ENCODE measurements at regions not wholly inside any gene's neighbourhood (a gene's known extent, or its start where the extent isn't known, plus 50 kb on each side); places are given as distances from the start of the nearest gene placed in this dataset.
A peak's percentile ranks its signal among the peaks of the same experiment; 100 is the strongest.

- no peak for TF ChIP-seq YY1 (IDR thresholded peaks at IDR 0.05; ENCODE audit: insufficient read depth, insufficient read length)
- no peak for TF ChIP-seq SUZ12 (IDR thresholded peaks at IDR 0.05; ENCODE audit: extremely low read depth, insufficient read depth, insufficient read length)
- TF ChIP-seq ZNF274 (IDR thresholded peaks at IDR 0.05; ENCODE audit: low read depth, low read length), result no peak
- Histone ChIP-seq H3K4me1 (ENCODE audit: insufficient read depth, insufficient read length) (peaks cover 11% of the 10 kb centered on the region), H3K9me3 (ENCODE audit: insufficient read depth, low read length) (0 out of 2 replicates have a peak, but pooled peaks cover 3% of the 10 kb centered on the region), H3K36me3 (ENCODE audit: insufficient read depth, insufficient read length, low read length) (no peaks in the 10 kb centered on the region), H3K27me3 (ENCODE audit: insufficient read depth, insufficient read length) (no peaks in the 10 kb centered on the region), H3K9ac (ENCODE audit: insufficient read length, low read depth) (no peak overlapping the region), H3K4me3 (ENCODE audit: insufficient read length, low read depth) (no peak overlapping the region)
- no peak for DNase-seq (ENCODE audit: low read depth, low spot score)
These were observed 181.6 kb downstream of the PTPRU start for GRCh38 chr1:29417971-29418370.

GRCh38 chr1:29417147-29417858 is 181.0 kb downstream of the PTPRU start:
- 0 out of 2 replicates have a peak, but pooled peaks cover 3% of the 10 kb centered on the region for H3K9me3 ChIP-seq (ENCODE audit: insufficient read depth, low read length)
- H3K36me3 ChIP-seq (ENCODE audit: insufficient read depth, insufficient read length, low read length), result no peaks in the 10 kb centered on the region
- no peak overlapping the region for H3K4me3 ChIP-seq (ENCODE audit: insufficient read length, low read depth)
- TF ChIP-seq YY1 (IDR thresholded peaks at IDR 0.05; ENCODE audit: insufficient read depth, insufficient read length) (no peak), ZNF274 (IDR thresholded peaks at IDR 0.05; ENCODE audit: low read depth, low read length) (no peak), SUZ12 (IDR thresholded peaks at IDR 0.05; ENCODE audit: extremely low read depth, insufficient read depth, insufficient read length) (no peak)
- DNase-seq (ENCODE audit: low read depth, low spot score), result no peak
- H3K4me1 ChIP-seq (ENCODE audit: insufficient read depth, insufficient read length), result peaks cover 16% of the 10 kb centered on the region
- no peak overlapping the region for H3K9ac ChIP-seq (ENCODE audit: insufficient read length, low read depth)
- no peaks in the 10 kb centered on the region for H3K27me3 ChIP-seq (ENCODE audit: insufficient read depth, insufficient read length)

GRCh38 chr1:29416267-29417146 is 180.2 kb downstream of the PTPRU start:
- Histone ChIP-seq H3K36me3 (ENCODE audit: insufficient read depth, insufficient read length, low read length) (no peaks in the 10 kb centered on the region), H3K9me3 (ENCODE audit: insufficient read depth, low read length) (0 out of 2 replicates have a peak, but pooled peaks cover 3% of the 10 kb centered on the region), H3K27me3 (ENCODE audit: insufficient read depth, insufficient read length) (no peaks in the 10 kb centered on the region), H3K4me3 (ENCODE audit: insufficient read length, low read depth) (no peak overlapping the region), H3K9ac (ENCODE audit: insufficient read length, low read depth) (no peak overlapping the region), H3K4me1 (ENCODE audit: insufficient read depth, insufficient read length) (peaks cover 16% of the 10 kb centered on the region)
- TF ChIP-seq YY1 (IDR thresholded peaks at IDR 0.05; ENCODE audit: insufficient read depth, insufficient read length) (no peak), ZNF274 (IDR thresholded peaks at IDR 0.05; ENCODE audit: low read depth, low read length) (no peak), SUZ12 (IDR thresholded peaks at IDR 0.05; ENCODE audit: extremely low read depth, insufficient read depth, insufficient read length) (no peak)
- peak; percentile 39 for DNase-seq (ENCODE audit: low read depth, low spot score)

- DNase-seq (ENCODE audit: low read depth, low spot score), result no peak
- no peak for TF ChIP-seq SUZ12 (IDR thresholded peaks at IDR 0.05; ENCODE audit: extremely low read depth, insufficient read depth, insufficient read length)
- TF ChIP-seq YY1 (IDR thresholded peaks at IDR 0.05; ENCODE audit: insufficient read depth, insufficient read length), result no peak
- no peak for TF ChIP-seq ZNF274 (IDR thresholded peaks at IDR 0.05; ENCODE audit: low read depth, low read length)
These were observed 179.5 kb downstream of the PTPRU start for GRCh38 chr1:29415861-29416260.

GRCh38 chr1:29415156-29415830 is 179.0 kb downstream of the PTPRU start:
- Histone ChIP-seq H3K4me3 (ENCODE audit: insufficient read length, low read depth) (no peak overlapping the region), H3K9me3 (ENCODE audit: insufficient read depth, low read length) (no peaks in the 10 kb centered on the region), H3K4me1 (ENCODE audit: insufficient read depth, insufficient read length) (peaks cover 16% of the 10 kb centered on the region), H3K27me3 (ENCODE audit: insufficient read depth, insufficient read length) (no peaks in the 10 kb centered on the region), H3K36me3 (ENCODE audit: insufficient read depth, insufficient read length, low read length) (no peaks in the 10 kb centered on the region), H3K9ac (ENCODE audit: insufficient read length, low read depth) (no peak overlapping the region)
- peak; percentile 44 for DNase-seq (ENCODE audit: low read depth, low spot score)
- no peak for TF ChIP-seq SUZ12 (IDR thresholded peaks at IDR 0.05; ENCODE audit: extremely low read depth, insufficient read depth, insufficient read length)
- no peak for TF ChIP-seq YY1 (IDR thresholded peaks at IDR 0.05; ENCODE audit: insufficient read depth, insufficient read length)
- TF ChIP-seq ZNF274 (IDR thresholded peaks at IDR 0.05; ENCODE audit: low read depth, low read length), result no peak

More at GRCh38 chr1:29415861-29416260, 179.5 kb downstream of the PTPRU start:
- 0 out of 2 replicates have a peak, but pooled peaks cover 3% of the 10 kb centered on the region for H3K9me3 ChIP-seq (ENCODE audit: insufficient read depth, low read length)
- no peak overlapping the region for H3K9ac ChIP-seq (ENCODE audit: insufficient read length, low read depth)
- H3K27me3 ChIP-seq (ENCODE audit: insufficient read depth, insufficient read length), result no peaks in the 10 kb centered on the region
- no peaks in the 10 kb centered on the region for H3K36me3 ChIP-seq (ENCODE audit: insufficient read depth, insufficient read length, low read length)
- peaks cover 16% of the 10 kb centered on the region for H3K4me1 ChIP-seq (ENCODE audit: insufficient read depth, insufficient read length)
- H3K4me3 ChIP-seq (ENCODE audit: insufficient read length, low read depth), result no peak overlapping the region

GRCh38 chr1:29414086-29414485 is 177.8 kb downstream of the PTPRU start:
- DNase-seq (ENCODE audit: low read depth, low spot score), result no peak
- H3K36me3 ChIP-seq (ENCODE audit: insufficient read depth, insufficient read length, low read length), result no peaks in the 10 kb centered on the region
- no peak overlapping the region for H3K4me3 ChIP-seq (ENCODE audit: insufficient read length, low read depth)
- H3K27me3 ChIP-seq (ENCODE audit: insufficient read depth, insufficient read length), result no peaks in the 10 kb centered on the region
- H3K9me3 ChIP-seq (ENCODE audit: insufficient read depth, low read length), result no peaks in the 10 kb centered on the region
- H3K9ac ChIP-seq (ENCODE audit: insufficient read length, low read depth), result no peak overlapping the region
- TF ChIP-seq ZNF274 (IDR thresholded peaks at IDR 0.05; ENCODE audit: low read depth, low read length) (no peak), YY1 (IDR thresholded peaks at IDR 0.05; ENCODE audit: insufficient read depth, insufficient read length) (no peak), SUZ12 (IDR thresholded peaks at IDR 0.05; ENCODE audit: extremely low read depth, insufficient read depth, insufficient read length) (no peak)
- H3K4me1 ChIP-seq (ENCODE audit: insufficient read depth, insufficient read length), result peaks cover 17% of the 10 kb centered on the region

Data from NT2/D1 (cell line).